Adrenal gland (tissue), 5 donors: ENCODE measurements at regions not wholly inside any gene's neighbourhood (a gene's known extent, or its start where the extent isn't known, plus 50 kb on each side); places are given as distances from the start of the nearest gene placed in this dataset.

Experiments used
- CTCF ChIP-seq, 6 experiments: fragments of 450-650 bp in 4 of 6; fragments of 200-600 bp in 2 of 6; sonication (generic) in 1 of 6; IDR thresholded peaks; 1 replicate in 5 of 6; 2 replicates in 1 of 6; pipeline versions ENCODE4 v1.5.1 to v1.8.0; 2016 to 2021; ENCODE audit warnings: antibody characterized with exemption in 6 of 6, mild to moderate bottlenecking in 2 of 6, moderate library complexity in 1 of 6
- POLR2A ChIP-seq, 2 donors: fragments of 450-650 bp; IDR thresholded peaks; one replicate each; pipeline ENCODE4 v1.6.1; 2017; ENCODE audit warnings: antibody characterized with exemption in 2 of 2, mild to moderate bottlenecking in 2 of 2, moderate library complexity in 1 of 2
- donor health status: DM: no; HTN: no; CAD: no.

- no peak for TF ChIP-seq CTCF (IDR thresholded peaks at IDR 0.05)
- TF ChIP-seq POLR2A (IDR thresholded peaks at IDR 0.05): no peak
Observed at GRCh38 chr12:130266751-130267150, 70.9 kb upstream of the PIWIL1 start.
